GM19397 (cell line): ENCODE measurements at regions not wholly inside any gene's neighbourhood (a gene's known extent, or its start where the extent isn't known, plus 50 kb on each side); places are given as distances from the start of the nearest gene placed in this dataset.

Source experiments
- ATAC-seq: cut with Tn5 transposase; IDR thresholded peaks from one replicate; pipeline ENCODE4 v1.9.1; 2021; ENCODE audit warnings: mild to moderate bottlenecking, moderate library complexity; ENCODE audit not compliant: unreplicated experiment

- ATAC-seq: no peak
These were observed 605.9 kb upstream of the PKDCC start for GRCh38 chr2:41441958-41442357.

- ATAC-seq: no peak
These were observed 602.0 kb upstream of the PKDCC start for GRCh38 chr2:41445865-41446264.

- no peak for ATAC-seq
These were observed 601.6 kb upstream of the PKDCC start for GRCh38 chr2:41446266-41446665.

GRCh38 chr2:41448221-41448620, 599.6 kb upstream of the PKDCC start:
- ATAC-seq: no peak

GRCh38 chr2:41457026-41457425, 590.8 kb upstream of the PKDCC start:
- ATAC-seq: no peak

- ATAC-seq: no peak
These were observed 587.2 kb upstream of the PKDCC start for GRCh38 chr2:41460661-41461060.

GRCh38 chr2:41464395-41464794, 583.4 kb upstream of the PKDCC start:
- no peak for ATAC-seq

- no peak for ATAC-seq
These were observed 571.9 kb upstream of the PKDCC start for GRCh38 chr2:41475959-41476358.

GRCh38 chr2:41482659-41483058, 565.2 kb upstream of the PKDCC start:
- ATAC-seq: no peak

- ATAC-seq: no peak
These were observed 564.6 kb upstream of the PKDCC start for GRCh38 chr2:41483226-41483625.

- ATAC-seq: no peak
These were observed 563.6 kb upstream of the PKDCC start for GRCh38 chr2:41483982-41484857.

- no peak for ATAC-seq
These were observed 563.0 kb upstream of the PKDCC start for GRCh38 chr2:41484858-41485234.

GRCh38 chr2:41486948-41487347, 560.9 kb upstream of the PKDCC start:
- ATAC-seq: no peak

- no peak for ATAC-seq
These were observed 558.9 kb upstream of the PKDCC start for GRCh38 chr2:41488888-41489287.

- ATAC-seq: no peak
These were observed 558.2 kb upstream of the PKDCC start for GRCh38 chr2:41489638-41490037.

- ATAC-seq: no peak
These were observed 552.8 kb upstream of the PKDCC start for GRCh38 chr2:41495050-41495449.

GRCh38 chr2:41496908-41497307, 550.9 kb upstream of the PKDCC start:
- ATAC-seq: no peak

GRCh38 chr2:41498781-41499180, 549.0 kb upstream of the PKDCC start:
- no peak for ATAC-seq

GRCh38 chr2:41500895-41501294, 546.9 kb upstream of the PKDCC start:
- no peak for ATAC-seq

GRCh38 chr2:41502752-41503151, 545.1 kb upstream of the PKDCC start:
- ATAC-seq: no peak

GRCh38 chr2:41504532-41504931, 543.3 kb upstream of the PKDCC start:
- no peak for ATAC-seq

- ATAC-seq: no peak
These were observed 537.7 kb upstream of the PKDCC start for GRCh38 chr2:41510108-41510507.

GRCh38 chr2:41521211-41521610, 526.6 kb upstream of the PKDCC start:
- no peak for ATAC-seq
